DMS114 treated with DMSO at 0.1 percent for 48 hours (cell line): ENCODE measurements at regions not wholly inside any gene's neighbourhood (a gene's known extent, or its start where the extent isn't known, plus 50 kb on each side); places are given as distances from the start of the nearest gene placed in this dataset.
"Not testable (repeated sequence)": the region's sequence is repeated elsewhere in the genome, so short reads cannot be mapped to it uniquely, and the experiment has no call there.

Experiments used
- DNase-seq: peaks from one replicate; lab custom pipeline; 2025; ENCODE audit not compliant: unreplicated experiment; lab: John Stamatoyannopoulos, UW

- DNase-seq, result no peak
These were observed 52.6 kb upstream of the JUN start for GRCh38 chr1:58836408-58836807.

- DNase-seq, result no peak
These were observed 54.0 kb upstream of the JUN start for GRCh38 chr1:58837886-58838285.

- DNase-seq, result no peak
These were observed 55.4 kb upstream of the JUN start for GRCh38 chr1:58839147-58839795.

GRCh38 chr1:58839846-58840835, 56.3 kb upstream of the JUN start:
- no peak for DNase-seq

- DNase-seq, result no peak
These were observed 57.6 kb upstream of the JUN start for GRCh38 chr1:58841455-58841854.

- DNase-seq, result no peak
These were observed 59.1 kb upstream of the JUN start for GRCh38 chr1:58842941-58843340.

- no peak for DNase-seq
These were observed 60.3 kb upstream of the JUN start for GRCh38 chr1:58844176-58844575.

GRCh38 chr1:58845942-58846341, 62.1 kb upstream of the JUN start:
- no peak for DNase-seq

- DNase-seq, result no peak
These were observed 65.1 kb upstream of the JUN start for GRCh38 chr1:58848818-58849411.

GRCh38 chr1:58849551-58849950, 65.7 kb upstream of the JUN start:
- no peak for DNase-seq

- no peak for DNase-seq
These were observed 66.8 kb upstream of the JUN start for GRCh38 chr1:58850636-58851035.

GRCh38 chr1:58852731-58853485, 69.1 kb upstream of the JUN start:
- no peak for DNase-seq

- no peak for DNase-seq
These were observed 70.7 kb upstream of the JUN start for GRCh38 chr1:58854576-58854975.

GRCh38 chr1:58855274-58856165, 71.7 kb upstream of the JUN start:
- DNase-seq, result no peak

- not testable (repeated sequence) for DNase-seq
These were observed 72.4 kb upstream of the JUN start for GRCh38 chr1:58856281-58856680.

GRCh38 chr1:58857680-58858673, 74.1 kb upstream of the JUN start:
- DNase-seq, result no peak

GRCh38 chr1:58859769-58860485, 76.1 kb upstream of the JUN start:
- no peak for DNase-seq

GRCh38 chr1:58861076-58861475, 77.2 kb upstream of the JUN start:
- no peak for DNase-seq
